ENCODE measurements at regions not wholly inside any gene's neighbourhood (a gene's known extent, or its start where the extent isn't known, plus 50 kb on each side); places are given as distances from the start of the nearest gene placed in this dataset.

GRCh38 chr10:85032981-85033380, 704.6 kb downstream of the CCSER2 start:
- ATAC-seq: no peak
- Histone ChIP-seq H3K27me3 (no peaks in the 10 kb centered on the region), H3K36me3 (no peaks in the 10 kb centered on the region), H3K9me3 (no peaks in the 10 kb centered on the region), H3K27ac (no peak overlapping the region), H3K4me3 (no peak overlapping the region), H3K4me1 (no peaks in the 10 kb centered on the region)
- intact Hi-C loops (cut with DNase I): no loop called here
- 78 to 81% methylated on average over 1 of the region's 1 CpG for WGBS, 2 donors
- no peak for FAIRE-seq
- DNase-seq: no peak
- TF ChIP-seq CTCF (IDR thresholded peaks at IDR 0.05): no peak

- Histone ChIP-seq H3K4me1 (no peaks in the 10 kb centered on the region), H3K27me3 (no peaks in the 10 kb centered on the region), H3K9me3 (no peaks in the 10 kb centered on the region), H3K36me3 (no peaks in the 10 kb centered on the region), H3K27ac (no peak overlapping the region), H3K4me3 (no peak overlapping the region)
- no peak for FAIRE-seq
- intact Hi-C loops (cut with DNase I): no loop called here
- WGBS, 2 donors: 75 to 83% methylated on average over 3 of the region's 3 CpGs
- no peak for DNase-seq
- no peak for ATAC-seq
- no peak for TF ChIP-seq CTCF (IDR thresholded peaks at IDR 0.05)
Measured at GRCh38 chr10:85036661-85037060, 708.3 kb downstream of the CCSER2 start.

- Histone ChIP-seq H3K27me3 (no peaks in the 10 kb centered on the region), H3K27ac (no peak overlapping the region), H3K4me1 (no peaks in the 10 kb centered on the region), H3K4me3 (no peak overlapping the region), H3K36me3 (no peaks in the 10 kb centered on the region), H3K9me3 (no peaks in the 10 kb centered on the region)
- no peak for ATAC-seq
- DNase-seq: no peak
- TF ChIP-seq CTCF (IDR thresholded peaks at IDR 0.05): no peak
- FAIRE-seq: no peak
- WGBS, 2 donors: 72 to 88% methylated on average over 1 of the region's 1 CpG
- intact Hi-C loops (cut with DNase I): no loop called here
Measured at GRCh38 chr10:85039311-85039710, 710.9 kb downstream of the CCSER2 start.

GRCh38 chr10:85043207-85043606, 714.8 kb downstream of the CCSER2 start:
- WGBS, 2 donors: 31 to 38% methylated on average over 5 of the region's 5 CpGs

GRCh38 chr10:85045046-85045445, 716.7 kb downstream of the CCSER2 start:
- H3K4me3 ChIP-seq: no peak overlapping the region
- FAIRE-seq: no peak
- DNase-seq: no peak
- H3K27me3 ChIP-seq: no peaks in the 10 kb centered on the region
- ATAC-seq: no peak
- no peak for TF ChIP-seq CTCF (IDR thresholded peaks at IDR 0.05)
- intact Hi-C loops (cut with DNase I): no loop called here
- no peak overlapping the region for H3K27ac ChIP-seq
- WGBS, 2 donors: 58 to 76% methylated on average over 2 of the region's 2 CpGs
- H3K36me3 ChIP-seq: no peaks in the 10 kb centered on the region
- H3K4me1 ChIP-seq: no peaks in the 10 kb centered on the region
- H3K9me3 ChIP-seq: no peaks in the 10 kb centered on the region

More at GRCh38 chr10:85043207-85043606, 714.8 kb downstream of the CCSER2 start:
- Histone ChIP-seq H3K9me3 (no peaks in the 10 kb centered on the region), H3K4me1 (no peaks in the 10 kb centered on the region), H3K27ac (no peak overlapping the region), H3K27me3 (no peaks in the 10 kb centered on the region), H3K36me3 (no peaks in the 10 kb centered on the region), H3K4me3 (no peak overlapping the region)
- TF ChIP-seq CTCF (IDR thresholded peaks at IDR 0.05): no peak
- no peak for ATAC-seq
- FAIRE-seq: no peak
- intact Hi-C loops (cut with DNase I): no loop called here
- no peak for DNase-seq
